PC-9 (cell line): ENCODE measurements at regions not wholly inside any gene's neighbourhood (a gene's known extent, or its start where the extent isn't known, plus 50 kb on each side); places are given as distances from the start of the nearest gene placed in this dataset.
"Not testable (repeated sequence)": the region's sequence is repeated elsewhere in the genome, so short reads cannot be mapped to it uniquely, and the experiment has no call there.

Experiments
- EZH2 ChIP-seq: fragments of 200-600 bp; sonication (generic); IDR thresholded peaks from 2 replicates; pipeline ENCODE4 v1.8.0; 2017; ENCODE audit warnings: antibody characterized with exemption, low read depth
- TF ChIP-seq, protein P1 (sequence below): fragments of 200-600 bp; sonication (generic); conservative IDR thresholded peaks from 2 replicates; pipeline ENCODE4 v1.6.1; 2017; ENCODE audit warnings: mixed run types, antibody characterized with exemption, mild to moderate bottlenecking, moderate library complexity

DNA sequence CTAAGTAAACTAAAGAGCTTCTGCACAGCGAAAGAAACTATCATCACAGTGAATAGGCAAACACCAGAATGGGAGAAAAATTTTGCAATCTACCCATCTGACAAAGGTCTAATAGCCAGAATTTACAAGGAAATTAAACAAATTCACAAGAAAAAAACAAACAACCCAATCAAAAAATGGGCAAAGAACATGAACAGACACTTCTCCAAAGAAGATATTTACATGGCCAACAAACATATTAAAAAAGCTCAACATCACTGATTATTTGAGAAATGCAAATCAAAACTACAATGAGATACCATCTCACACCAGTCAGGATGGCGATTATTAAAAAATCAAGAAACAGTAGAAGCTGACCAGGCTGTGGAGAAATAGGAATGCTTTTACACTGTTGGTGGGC is 121.9 kb upstream of the KCNJ18 start:
- TF ChIP-seq, protein P1, sequence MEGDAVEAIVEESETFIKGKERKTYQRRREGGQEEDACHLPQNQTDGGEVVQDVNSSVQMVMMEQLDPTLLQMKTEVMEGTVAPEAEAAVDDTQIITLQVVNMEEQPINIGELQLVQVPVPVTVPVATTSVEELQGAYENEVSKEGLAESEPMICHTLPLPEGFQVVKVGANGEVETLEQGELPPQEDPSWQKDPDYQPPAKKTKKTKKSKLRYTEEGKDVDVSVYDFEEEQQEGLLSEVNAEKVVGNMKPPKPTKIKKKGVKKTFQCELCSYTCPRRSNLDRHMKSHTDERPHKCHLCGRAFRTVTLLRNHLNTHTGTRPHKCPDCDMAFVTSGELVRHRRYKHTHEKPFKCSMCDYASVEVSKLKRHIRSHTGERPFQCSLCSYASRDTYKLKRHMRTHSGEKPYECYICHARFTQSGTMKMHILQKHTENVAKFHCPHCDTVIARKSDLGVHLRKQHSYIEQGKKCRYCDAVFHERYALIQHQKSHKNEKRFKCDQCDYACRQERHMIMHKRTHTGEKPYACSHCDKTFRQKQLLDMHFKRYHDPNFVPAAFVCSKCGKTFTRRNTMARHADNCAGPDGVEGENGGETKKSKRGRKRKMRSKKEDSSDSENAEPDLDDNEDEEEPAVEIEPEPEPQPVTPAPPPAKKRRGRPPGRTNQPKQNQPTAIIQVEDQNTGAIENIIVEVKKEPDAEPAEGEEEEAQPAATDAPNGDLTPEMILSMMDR: not testable (repeated sequence)
- not testable (repeated sequence) for TF ChIP-seq EZH2
